K562 (cell line): ENCODE measurements at regions not wholly inside any gene's neighbourhood (a gene's known extent, or its start where the extent isn't known, plus 50 kb on each side); places are given as distances from the start of the nearest gene placed in this dataset.

Source experiments
- ATAC-seq: fragments of 200-7000 bp; cut with Tn5 transposase; 3 replicates; pipeline ENCODE4 v1.9.1; 2020; ENCODE audit warnings: moderate library complexity
- BruUV-seq: library from RNA; stranded (reverse); fragments of 400-500 nt; replicated peaks from 2 replicates; lab custom pipeline; 2021; lab: Mats Ljungman, UMichigan
- CTCF ChIA-PET: fragments of 300-600 bp; formaldehyde crosslinking; extraction: SDS; loops from one replicate; lab custom pipeline; 2021; ENCODE audit warnings: low intra/inter-chr PET ratio; lab: Yijun Ruan, JAX
- POLR2A ChIA-PET: fragments of 300-600, 350-650 bp; sonication (Branson Sonifier 250); formaldehyde crosslinking; extraction: SDS; loops from one replicate; lab custom pipeline; 2021; ENCODE audit warnings: antibody characterized with exemption, inconsistent platforms; lab: Yijun Ruan, JAX
- DNase-seq, 4 experiments: peaks; one replicate each; pipeline versions ENCODE4 v3.0.0 to v3.0.0-alpha.2; 2011 to 2018; ENCODE audit warnings: low spot score in 3 of 4, mixed read lengths in 3 of 4; ENCODE audit errors: extremely low read depth in 1 of 4
- FAIRE-seq: peaks from 2 replicates; lab custom pipeline; 2011; peaks lifted over from hg19 to GRCh38; lab: Jason Lieb, UNC
- H2AFZ ChIP-seq: 2 replicates; pipeline ENCODE4 v1.6.0; 2011; ENCODE audit warnings: low read depth, low read length, control low read depth, inconsistent platforms
- H3K27ac ChIP-seq: fragments of 200-600 bp; 3 replicates; pipeline ENCODE4 v1.8.0; 2011; ENCODE audit warnings: low read depth, mild to moderate bottlenecking, control low read depth, inconsistent platforms, low read length, moderate library complexity, mixed read lengths; ENCODE audit errors: extremely low read depth
- H3K27me3 ChIP-seq, 2 experiments: fragments of 300-600 bp in 1 of 2; 2 replicates in 1 of 2; 3 replicates in 1 of 2; pipeline versions ENCODE4 v1.6.0 to v1.8.0; 2011; ENCODE audit warnings: inconsistent platforms in 2 of 2, low read length in 2 of 2, mild to moderate bottlenecking in 1 of 2, mixed read lengths in 1 of 2, moderate library complexity in 1 of 2; ENCODE audit not compliant: control insufficient read depth in 2 of 2, insufficient read depth in 2 of 2
- H3K36me3 ChIP-seq: fragments of 300-600 bp; 3 replicates; pipeline ENCODE4 v1.8.0; 2011; ENCODE audit warnings: mild to moderate bottlenecking, low read length, inconsistent platforms; ENCODE audit not compliant: control insufficient read depth, insufficient read depth
- H3K4me1 ChIP-seq, 2 experiments: fragments of 200-600 bp in 1 of 2; replicated peaks in 1 of 2; 2 replicates in 1 of 2; 3 replicates in 1 of 2; pipeline versions ENCODE4 v1.5.1 to v1.8.0; 2011; ENCODE audit warnings: inconsistent platforms in 2 of 2, low read length in 2 of 2, mild to moderate bottlenecking in 1 of 2, mixed read lengths in 1 of 2, moderate library complexity in 1 of 2; ENCODE audit not compliant: control insufficient read depth in 2 of 2, insufficient read depth in 2 of 2
- H3K4me2 ChIP-seq: 2 replicates; pipeline ENCODE4 v1.6.1; 2011; ENCODE audit warnings: low read length, control low read depth, inconsistent platforms, mixed read lengths; ENCODE audit not compliant: insufficient read depth
- H3K4me3 ChIP-seq: fragments of 200-600 bp; sonication (generic), shearing (Covaris generic); 2 replicates; pipeline ENCODE4 v1.5.1; 2016; ENCODE audit warnings: control low read depth, inconsistent platforms
- H3K79me2 ChIP-seq: fragments of 200-600 bp; 3 replicates; pipeline ENCODE4 v1.8.0; 2011; ENCODE audit warnings: low read length, inconsistent platforms; ENCODE audit not compliant: control insufficient read depth, insufficient read depth
- H3K9ac ChIP-seq, 2 experiments: 2 replicates each; pipeline versions ENCODE4 v1.6.0 to v1.6.1; 2011; ENCODE audit warnings: low read depth in 2 of 2, low read length in 2 of 2, control low read depth in 1 of 2, inconsistent platforms in 1 of 2, mild to moderate bottlenecking in 1 of 2, mixed read lengths in 1 of 2; ENCODE audit not compliant: insufficient read depth in 1 of 2
- H3K9me1 ChIP-seq: one replicate; pipeline ENCODE4 v1.6.0; 2011; ENCODE audit warnings: inconsistent platforms, mild to moderate bottlenecking, low read length, moderate library complexity; ENCODE audit not compliant: control insufficient read depth, insufficient read depth
- H3K9me3 ChIP-seq: replicated peaks from 2 replicates; pipeline ENCODE4 v1.5.1; 2011; ENCODE audit warnings: low read depth, low read length, inconsistent platforms; ENCODE audit not compliant: control insufficient read depth, insufficient read depth
- H4K20me1 ChIP-seq: replicated peaks from 2 replicates; pipeline ENCODE4 v1.6.1; 2011; ENCODE audit warnings: low read length, inconsistent platforms, mixed read lengths; ENCODE audit not compliant: control insufficient read depth, insufficient read depth
- BCOR ChIP-seq: fragments of 450-650 bp; IDR thresholded peaks from 2 replicates; pipeline ENCODE4 v1.6.1; 2016
- CXXC5 ChIP-seq: fragments of 250-450 bp; sonication (Bioruptor Pico); IDR thresholded peaks from 2 replicates; pipeline ENCODE4 v1.8.0; 2022; ENCODE audit warnings: inconsistent platforms, mild to moderate bottlenecking, moderate library complexity
- DACH1 ChIP-seq: fragments of 450-650 bp; IDR thresholded peaks from 2 replicates; pipeline ENCODE4 v1.6.1; 2018; ENCODE audit not compliant: partially characterized antibody
- HNRNPK ChIP-seq: fragments of 200-400 bp; formaldehyde crosslinking; IDR thresholded peaks from one replicate; pipeline ENCODE4 v1.6.1; 2018; ENCODE audit warnings: mild to moderate bottlenecking, low read depth, low read length; ENCODE audit not compliant: poor library complexity, severe bottlenecking
- JUND ChIP-seq, 2 experiments: IDR thresholded peaks; 2 replicates in 1 of 2; 3 replicates in 1 of 2; pipeline ENCODE4 v1.6.1; 2011; ENCODE audit warnings: borderline replicate concordance in 2 of 2, low read depth in 2 of 2, low read length in 2 of 2, improper control_type of control experiment in 1 of 2, missing biosample characterization in 1 of 2, missing genetic modification characterization in 1 of 2, missing genetic modification reagents in 1 of 2
- KDM1A ChIP-seq, 2 experiments: fragments of 450-650 bp; IDR thresholded peaks; 2 replicates each; pipeline ENCODE4 v1.6.1; 2016; ENCODE audit warnings: mild to moderate bottlenecking in 2 of 2
- KLF6 ChIP-seq: fragments of 250-450 bp; sonication (Bioruptor Pico); IDR thresholded peaks from 2 replicates; pipeline ENCODE4 v1.4.0; 2020; ENCODE audit warnings: mild to moderate bottlenecking, moderate library complexity, borderline replicate concordance
- NR3C1 ChIP-seq: sonication (generic); formaldehyde crosslinking; IDR thresholded peaks from 2 replicates; pipeline ENCODE4 v1.8.1; 2022; ENCODE audit warnings: missing genetic modification reagents
- PHF8 ChIP-seq: fragments of 200-600 bp; sonication (generic); IDR thresholded peaks from 2 replicates; pipeline ENCODE4 v1.6.1; 2012; ENCODE audit warnings: mixed run types, mild to moderate bottlenecking, inconsistent platforms, low read length, moderate library complexity, borderline replicate concordance
- SAFB ChIP-seq: fragments of 200-400 bp; formaldehyde crosslinking; IDR thresholded peaks from 2 replicates; pipeline ENCODE4 v1.6.1; 2017; ENCODE audit warnings: low read depth, low read length, borderline replicate concordance
- TEAD2 ChIP-seq: fragments of 450-650 bp; IDR thresholded peaks from 2 replicates; pipeline ENCODE4 v1.6.1; 2016; ENCODE audit warnings: missing genetic modification characterization, control low read depth, missing compliant biosample characterization
- ZBTB8A ChIP-seq: fragments of 450-650 bp; IDR thresholded peaks from 2 replicates; pipeline ENCODE4 v1.6.1; 2018; ENCODE audit warnings: mild to moderate bottlenecking, moderate library complexity; ENCODE audit not compliant: partially characterized antibody
- ZNF695 ChIP-seq: fragments of 450-650 bp; formaldehyde crosslinking; IDR thresholded peaks from 2 replicates; pipeline ENCODE4 v1.4.0; 2020; ENCODE audit warnings: mild to moderate bottlenecking, moderate library complexity
- WGBS: fragments of 100-300 bp; shearing (Covaris generic); methylation state at CpG from one replicate; pipeline ENCODE4 v1.1.6; 2016; ENCODE audit warnings: low coverage, mixed read lengths; ENCODE audit not compliant: insufficient coverage; ENCODE audit errors: missing lambda C conversion rate; 5-methylcytosine and 5-hydroxymethylcytosine counted together
- in situ Hi-C: fragments of 300-500 bp; cut with MboI; formaldehyde crosslinking; loops from 4 replicates; pipeline ENCODE4 v1.15.0; 2018; ENCODE audit warnings: inconsistent platforms, mixed read lengths
- intact Hi-C: fragments of 100-400 bp; cut with micrococcal nuclease; formaldehyde crosslinking; loops from 2 replicates; pipeline ENCODE4 v1.14.2; 2022
- TF ChIP-seq, protein P1 (sequence below): sonication (generic); formaldehyde crosslinking; IDR thresholded peaks from 2 replicates; pipeline ENCODE4 v1.5.0; 2020; ENCODE audit warnings: missing genetic modification reagents
- TF ChIP-seq, protein P2 (sequence below): fragments of 250-450 bp; sonication (Bioruptor Pico); IDR thresholded peaks from 2 replicates; pipeline ENCODE4 v1.5.0; 2020; ENCODE audit warnings: mild to moderate bottlenecking, borderline replicate concordance

DNA sequence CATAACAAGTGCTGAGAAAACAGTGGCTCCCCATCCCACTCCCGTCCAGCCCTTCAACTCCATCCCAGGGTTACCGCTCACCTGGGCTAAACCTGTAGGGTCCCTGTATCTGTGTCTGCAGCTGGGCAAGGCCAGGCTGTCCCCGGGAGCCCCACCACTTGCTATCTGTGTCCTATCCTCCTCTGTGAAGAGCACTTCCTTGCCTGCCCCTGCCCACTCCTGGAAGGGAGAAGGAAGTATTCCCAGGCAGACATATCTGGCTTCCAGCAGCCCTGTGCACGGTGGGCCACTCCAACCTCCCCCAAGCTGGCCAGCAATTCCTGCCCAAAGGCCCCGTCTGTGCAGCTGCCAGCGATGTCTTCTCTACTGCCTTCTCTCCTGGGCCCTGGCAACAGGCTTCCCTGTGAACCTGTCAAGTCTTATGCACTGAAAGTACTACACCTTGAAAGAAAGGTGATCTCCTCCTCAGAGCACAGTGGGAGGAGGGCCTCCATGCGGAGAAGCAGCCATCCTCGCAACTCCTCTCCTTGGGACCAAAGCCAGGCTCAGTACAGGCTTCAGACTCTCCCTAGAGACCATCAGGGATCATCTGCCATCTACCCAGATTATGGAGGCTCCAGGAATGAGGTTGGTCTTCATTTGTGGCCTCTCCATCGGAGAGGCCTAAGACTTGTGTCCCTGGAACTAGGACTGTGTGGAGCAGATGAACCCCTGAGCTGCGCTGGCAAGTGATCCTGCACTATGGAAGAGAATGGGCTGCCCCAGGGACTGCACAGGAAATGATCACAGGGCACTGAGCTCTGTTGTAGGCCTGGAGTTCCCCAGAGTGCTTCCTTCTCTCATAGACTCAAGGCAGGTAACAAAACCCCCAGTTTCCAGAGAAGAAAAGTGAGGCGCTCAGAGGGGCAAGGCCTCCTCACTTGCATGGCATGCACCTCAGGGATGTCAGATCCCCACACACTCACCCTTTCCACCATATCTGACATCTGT, 663.6 kb downstream of the BCL11B start:
- CTCF ChIA-PET, result no interaction called here
- Histone ChIP-seq H4K20me1 (no peaks in the 10 kb centered on the region), H3K4me1 (no peaks in the 10 kb centered on the region), H3K4me3 (no peak overlapping the region), H3K79me2 (no peaks in the 10 kb centered on the region), H2AFZ (no peak overlapping the region), H3K9ac (no peak overlapping the region), H3K27me3 (no peaks in the 10 kb centered on the region), H3K9me1 (no peaks in the 10 kb centered on the region), H3K36me3 (no peaks in the 10 kb centered on the region), H3K4me2 (no peak overlapping the region), H3K9me3 (no peaks in the 10 kb centered on the region), H3K27ac (no peak overlapping the region)
- TF ChIP-seq CXXC5 (no peak), BCOR (no peak), KDM1A (IDR thresholded peaks at IDR 0.05) (no peak), TEAD2 (tag) (no peak), PHF8 (no peak), ZBTB8A (no peak), DACH1 (no peak), SAFB (no peak), NR3C1 (CRISPR knock-in tag) (no peak), HNRNPK (no peak), KLF6 (CRISPR knock-in tag) (no peak), JUND (IDR thresholded peaks at IDR 0.05; ENCODE audit: borderline replicate concordance, low read depth, low read length) (no peak), JUND (tag; IDR thresholded peaks at IDR 0.05; ENCODE audit: borderline replicate concordance, low read depth, low read length) (no peak), ZNF695 (CRISPR knock-in tag) (no peak)
- TF ChIP-seq, protein P1, sequence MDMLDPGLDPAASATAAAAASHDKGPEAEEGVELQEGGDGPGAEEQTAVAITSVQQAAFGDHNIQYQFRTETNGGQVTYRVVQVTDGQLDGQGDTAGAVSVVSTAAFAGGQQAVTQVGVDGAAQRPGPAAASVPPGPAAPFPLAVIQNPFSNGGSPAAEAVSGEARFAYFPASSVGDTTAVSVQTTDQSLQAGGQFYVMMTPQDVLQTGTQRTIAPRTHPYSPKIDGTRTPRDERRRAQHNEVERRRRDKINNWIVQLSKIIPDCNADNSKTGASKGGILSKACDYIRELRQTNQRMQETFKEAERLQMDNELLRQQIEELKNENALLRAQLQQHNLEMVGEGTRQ (CRISPR knock-in tag), result no peak
- TF ChIP-seq, protein P2, sequence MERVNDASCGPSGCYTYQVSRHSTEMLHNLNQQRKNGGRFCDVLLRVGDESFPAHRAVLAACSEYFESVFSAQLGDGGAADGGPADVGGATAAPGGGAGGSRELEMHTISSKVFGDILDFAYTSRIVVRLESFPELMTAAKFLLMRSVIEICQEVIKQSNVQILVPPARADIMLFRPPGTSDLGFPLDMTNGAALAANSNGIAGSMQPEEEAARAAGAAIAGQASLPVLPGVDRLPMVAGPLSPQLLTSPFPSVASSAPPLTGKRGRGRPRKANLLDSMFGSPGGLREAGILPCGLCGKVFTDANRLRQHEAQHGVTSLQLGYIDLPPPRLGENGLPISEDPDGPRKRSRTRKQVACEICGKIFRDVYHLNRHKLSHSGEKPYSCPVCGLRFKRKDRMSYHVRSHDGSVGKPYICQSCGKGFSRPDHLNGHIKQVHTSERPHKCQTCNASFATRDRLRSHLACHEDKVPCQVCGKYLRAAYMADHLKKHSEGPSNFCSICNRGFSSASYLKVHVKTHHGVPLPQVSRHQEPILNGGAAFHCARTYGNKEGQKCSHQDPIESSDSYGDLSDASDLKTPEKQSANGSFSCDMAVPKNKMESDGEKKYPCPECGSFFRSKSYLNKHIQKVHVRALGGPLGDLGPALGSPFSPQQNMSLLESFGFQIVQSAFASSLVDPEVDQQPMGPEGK, result no peak
- FAIRE-seq, result no peak
- WGBS, result 0% methylated on average over 6 of the region's 11 CpGs
- in situ Hi-C loops (no loop called here), intact Hi-C loops (no loop called here)
- no peak for DNase-seq
- POLR2A ChIA-PET, result no interaction called here
- ATAC-seq, result no peak
- BruUV-seq, result no TSS peak
